Right renal cortex interstitium (tissue), 3 donors: ENCODE measurements at regions not wholly inside any gene's neighbourhood (a gene's known extent, or its start where the extent isn't known, plus 50 kb on each side); places are given as distances from the start of the nearest gene placed in this dataset.
A peak's percentile ranks its signal among the peaks of the same experiment; 100 is the strongest.

ENCODE experiments used
- DNase-seq, 3 donors: peaks; one replicate each; pipeline ENCODE4 v3.0.0-alpha.2; 2013; ENCODE audit warnings: low read depth in 3 of 3, low spot score in 2 of 3

- DNase-seq, result no peak
Measured at GRCh38 chr4:19126903-19127302, 1105.3 kb upstream of the LCORL start.

GRCh38 chr4:19123681-19124080 lies 1102.1 kb upstream of the LCORL start:
- no peak for DNase-seq

GRCh38 chr4:19119904-19120560 lies 1098.5 kb upstream of the LCORL start:
- no peak for DNase-seq

- no peak for DNase-seq
Measured at GRCh38 chr4:19117022-19117421, 1095.5 kb upstream of the LCORL start.

GRCh38 chr4:19104176-19104575 lies 1082.6 kb upstream of the LCORL start:
- DNase-seq, result no peak

- no peak for DNase-seq
Measured at GRCh38 chr4:19095491-19096046, 1074.0 kb upstream of the LCORL start.

GRCh38 chr4:19093951-19094350 lies 1072.4 kb upstream of the LCORL start:
- no peak for DNase-seq

- DNase-seq, result no peak
Measured at GRCh38 chr4:19092797-19093196, 1071.2 kb upstream of the LCORL start.

GRCh38 chr4:19074036-19074435 lies 1052.5 kb upstream of the LCORL start:
- DNase-seq, result no peak

- no peak for DNase-seq
Measured at GRCh38 chr4:19063662-19064061, 1042.1 kb upstream of the LCORL start.

GRCh38 chr4:19054916-19055315 lies 1033.4 kb upstream of the LCORL start:
- DNase-seq, result no peak

GRCh38 chr4:19051831-19052230 lies 1030.3 kb upstream of the LCORL start:
- DNase-seq, result peak in 1 of 3 donors; percentile 23

- DNase-seq, result no peak
Measured at GRCh38 chr4:19047279-19047880, 1025.8 kb upstream of the LCORL start.

- DNase-seq, result no peak
Measured at GRCh38 chr4:19039816-19040215, 1018.3 kb upstream of the LCORL start.

GRCh38 chr4:19038231-19038630 lies 1016.7 kb upstream of the LCORL start:
- DNase-seq, result no peak

GRCh38 chr4:19033816-19034733 lies 1012.5 kb upstream of the LCORL start:
- no peak for DNase-seq

- no peak for DNase-seq
Measured at GRCh38 chr4:19030536-19030935, 1009.0 kb upstream of the LCORL start.

- peak in 1 of 3 donors; percentile 33 for DNase-seq
Measured at GRCh38 chr4:19030048-19030447, 1008.5 kb upstream of the LCORL start.

- no peak for DNase-seq
Measured at GRCh38 chr4:19026281-19026680, 1004.7 kb upstream of the LCORL start.

GRCh38 chr4:19025031-19025430 lies 1003.5 kb upstream of the LCORL start:
- DNase-seq, result no peak

GRCh38 chr4:19024047-19024446 lies 1002.5 kb upstream of the LCORL start:
- DNase-seq, result no peak
